HUES48 (cell line): ENCODE measurements at regions not wholly inside any gene's neighbourhood (a gene's known extent, or its start where the extent isn't known, plus 50 kb on each side); places are given as distances from the start of the nearest gene placed in this dataset.

Experiments
- H3K27ac ChIP-seq: one replicate; pipeline ENCODE4 v1.7.0; 2013; ENCODE audit warnings: low read depth, low read length, inconsistent platforms
- H3K27me3 ChIP-seq: 2 replicates; pipeline ENCODE4 v1.6.1; 2013; ENCODE audit warnings: mild to moderate bottlenecking, low read length; ENCODE audit not compliant: control insufficient read depth, insufficient read depth
- H3K36me3 ChIP-seq: 2 replicates; pipeline ENCODE4 v1.6.1; 2013; ENCODE audit warnings: low read length; ENCODE audit not compliant: control insufficient read depth, insufficient read depth
- H3K4me1 ChIP-seq: 2 replicates; pipeline ENCODE4 v1.6.1; 2013; ENCODE audit warnings: mild to moderate bottlenecking, low read length; ENCODE audit not compliant: control insufficient read depth, insufficient read depth
- H3K4me3 ChIP-seq: 2 replicates; pipeline ENCODE4 v1.5.1; 2013; ENCODE audit warnings: mild to moderate bottlenecking, low read depth, low read length
- H3K9ac ChIP-seq: 2 replicates; pipeline ENCODE4 v1.6.1; 2013; ENCODE audit warnings: mild to moderate bottlenecking, low read depth, low read length, moderate library complexity
- H3K9me3 ChIP-seq: 2 replicates; pipeline ENCODE4 v1.6.1; 2013; ENCODE audit warnings: low read length; ENCODE audit not compliant: control insufficient read depth, insufficient read depth

DNA sequence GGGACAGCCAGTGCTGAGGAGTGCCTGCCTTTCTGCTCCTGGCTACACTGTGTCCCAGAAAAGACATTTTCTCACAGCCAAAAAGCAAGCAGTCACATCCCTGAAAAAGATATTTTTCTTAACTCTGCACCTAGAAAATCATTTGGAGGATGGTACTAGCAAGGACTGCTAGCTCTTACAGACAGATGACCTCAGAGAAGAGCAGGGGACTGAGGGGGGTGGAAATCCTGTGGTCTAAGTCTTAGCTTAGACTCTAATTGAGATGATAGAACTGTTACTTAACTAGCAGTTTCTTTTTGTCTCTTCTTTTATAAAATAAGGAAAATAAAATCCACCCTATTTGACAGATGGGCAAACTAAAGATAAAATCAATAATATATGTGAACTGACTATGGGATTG, 152.8 kb downstream of the TMEM200A start:
- no peak overlapping the region for H3K4me3 ChIP-seq
- H3K9me3 ChIP-seq, result no peaks in the 10 kb centered on the region
- no peaks in the 10 kb centered on the region for H3K4me1 ChIP-seq
- no peaks in the 10 kb centered on the region for H3K27me3 ChIP-seq
- H3K36me3 ChIP-seq, result no peaks in the 10 kb centered on the region
- H3K27ac ChIP-seq, result no peak overlapping the region
- no peak overlapping the region for H3K9ac ChIP-seq

DNA sequence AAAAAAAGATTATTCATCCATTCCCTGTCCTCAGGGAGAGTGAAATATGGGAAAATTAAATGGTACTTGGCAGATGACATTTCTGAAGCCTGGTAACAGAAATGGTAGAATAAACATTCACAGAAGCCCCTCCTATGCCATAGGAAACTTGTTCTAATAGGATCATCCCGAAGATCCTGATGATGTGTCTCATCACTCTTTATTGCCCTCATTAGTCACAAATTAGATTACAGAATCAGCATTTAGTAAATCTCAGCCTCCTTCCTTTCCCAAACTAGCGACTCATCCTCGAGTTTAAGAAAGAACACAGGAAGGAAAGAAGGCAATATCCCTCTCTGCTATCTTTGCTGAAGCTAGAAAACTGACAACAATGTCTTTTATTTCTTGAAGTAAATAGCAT, 154.4 kb downstream of the TMEM200A start:
- H3K27me3 ChIP-seq, result no peaks in the 10 kb centered on the region
- no peaks in the 10 kb centered on the region for H3K36me3 ChIP-seq

DNA sequence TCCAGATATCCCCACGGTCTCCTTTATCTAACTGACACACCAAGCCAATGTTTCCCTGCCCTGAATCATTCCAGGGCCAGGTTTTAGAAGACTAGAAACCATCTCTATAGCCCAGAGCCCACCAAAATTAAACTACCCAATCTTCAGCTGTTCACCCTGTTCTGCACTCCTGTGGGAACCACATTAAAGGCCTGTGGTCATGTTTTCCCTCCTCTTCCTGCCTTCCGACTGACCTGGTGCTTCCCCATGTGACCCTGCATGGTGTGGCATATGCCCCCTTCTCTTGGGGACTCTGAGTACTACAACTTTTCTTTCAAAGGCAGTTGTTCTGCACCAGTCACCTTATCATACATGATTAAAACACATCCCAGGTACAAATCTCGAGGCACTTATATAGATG, 155.0 kb downstream of the TMEM200A start:
- Histone ChIP-seq H3K9ac (no peak overlapping the region), H3K27ac (no peak overlapping the region)

More for the DNA sequence above, 154.4 kb downstream of the TMEM200A start:
- Histone ChIP-seq H3K4me3 (no peak overlapping the region), H3K9me3 (no peaks in the 10 kb centered on the region), H3K4me1 (no peaks in the 10 kb centered on the region), H3K9ac (no peak overlapping the region), H3K27ac (no peak overlapping the region)

DNA sequence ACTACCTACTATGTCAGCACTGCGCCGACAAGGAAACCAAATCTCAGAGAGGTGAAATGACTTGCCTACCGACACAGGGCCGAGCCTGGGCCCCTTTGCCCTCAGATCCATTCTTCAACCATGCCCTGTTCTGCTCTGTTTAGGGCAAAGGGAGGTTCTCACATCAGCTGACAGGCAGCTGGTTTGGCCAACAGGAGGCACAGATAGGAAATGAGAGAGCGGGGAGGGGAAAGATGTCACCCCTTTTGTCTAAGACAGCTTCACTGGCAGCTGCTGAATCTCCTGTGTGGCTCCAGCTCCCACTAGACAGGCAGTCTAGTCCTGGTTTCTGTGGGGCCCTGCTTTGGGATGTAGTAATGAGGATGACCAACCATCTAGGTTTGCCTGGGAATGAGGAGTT, 158.7 kb downstream of the TMEM200A start:
- Histone ChIP-seq H3K27ac (no peak overlapping the region), H3K4me1 (no peaks in the 10 kb centered on the region), H3K9ac (no peak overlapping the region), H3K36me3 (no peaks in the 10 kb centered on the region), H3K4me3 (no peak overlapping the region), H3K9me3 (no peaks in the 10 kb centered on the region), H3K27me3 (no peaks in the 10 kb centered on the region)

More for the DNA sequence above, 155.0 kb downstream of the TMEM200A start:
- no peaks in the 10 kb centered on the region for H3K36me3 ChIP-seq
- H3K4me3 ChIP-seq, result no peak overlapping the region
- H3K27me3 ChIP-seq, result no peaks in the 10 kb centered on the region
- H3K9me3 ChIP-seq, result no peaks in the 10 kb centered on the region
- H3K4me1 ChIP-seq, result no peaks in the 10 kb centered on the region

DNA sequence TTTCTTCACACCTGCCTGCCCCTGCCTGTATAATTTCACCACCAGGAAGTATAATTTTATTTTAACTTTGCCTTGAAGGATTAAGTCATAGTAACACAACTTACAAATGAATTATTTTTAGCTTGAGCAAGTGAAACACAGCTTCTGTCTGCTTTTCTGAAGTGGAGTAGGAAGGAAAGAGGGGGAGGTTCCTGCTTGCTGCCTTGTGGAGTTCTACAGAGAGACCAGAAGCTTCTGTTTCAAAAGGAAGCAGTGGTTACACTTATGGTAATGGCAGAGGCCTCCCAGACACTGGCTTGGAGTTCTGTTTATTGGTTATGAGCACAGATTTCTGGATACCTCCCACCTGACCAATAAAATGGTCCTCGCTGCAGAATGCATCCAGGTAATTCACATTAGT, 159.6 kb downstream of the TMEM200A start:
- no peaks in the 10 kb centered on the region for H3K27me3 ChIP-seq
- H3K9ac ChIP-seq, result no peak overlapping the region
- no peak overlapping the region for H3K4me3 ChIP-seq
- H3K27ac ChIP-seq, result no peak overlapping the region
- no peaks in the 10 kb centered on the region for H3K4me1 ChIP-seq
- no peaks in the 10 kb centered on the region for H3K36me3 ChIP-seq
- H3K9me3 ChIP-seq, result no peaks in the 10 kb centered on the region

DNA sequence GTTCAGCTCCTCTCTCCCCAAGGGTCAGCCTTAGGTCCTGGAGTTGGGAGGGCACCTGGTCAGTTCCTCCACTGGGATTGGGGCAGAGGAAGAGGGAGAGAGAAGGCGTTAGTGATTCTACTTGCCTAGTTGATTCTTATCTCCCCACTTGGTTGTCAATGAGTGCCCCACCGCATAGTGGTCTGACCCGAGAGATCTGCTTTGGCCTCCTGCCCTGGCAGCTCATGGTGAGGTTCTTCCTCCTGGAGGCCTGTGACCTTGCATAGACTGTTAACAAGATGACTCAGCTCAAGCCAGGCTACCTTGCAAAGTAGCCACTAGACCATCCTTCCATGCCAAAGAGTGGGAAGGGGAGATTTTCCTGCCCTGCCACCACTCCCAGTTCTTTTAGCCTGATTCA, 160.6 kb downstream of the TMEM200A start:
- Histone ChIP-seq H3K4me1 (no peaks in the 10 kb centered on the region), H3K27ac (no peak overlapping the region), H3K9me3 (no peaks in the 10 kb centered on the region), H3K9ac (no peak overlapping the region), H3K36me3 (no peaks in the 10 kb centered on the region), H3K4me3 (no peak overlapping the region), H3K27me3 (no peaks in the 10 kb centered on the region)

DNA sequence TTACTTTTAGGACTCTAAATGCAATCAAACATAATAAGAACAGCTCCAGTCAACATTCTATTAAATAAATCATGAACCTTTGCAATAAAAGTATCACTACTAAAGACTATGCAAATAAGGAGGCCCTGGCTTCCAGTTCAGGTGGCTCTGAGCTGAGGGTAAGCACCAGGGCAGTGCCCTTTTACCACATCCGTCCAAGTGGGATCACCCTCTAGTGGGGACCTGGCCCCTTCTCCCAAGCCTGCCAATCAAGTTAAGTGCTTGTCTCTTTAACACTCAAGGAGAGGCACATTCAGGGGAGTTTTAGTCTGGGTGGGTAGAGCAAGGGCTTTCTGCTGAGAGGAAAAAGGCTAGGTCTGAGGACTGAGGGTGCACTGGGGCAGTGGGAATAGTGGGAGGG, 161.4 kb downstream of the TMEM200A start:
- Histone ChIP-seq H3K9ac (no peak overlapping the region), H3K36me3 (no peaks in the 10 kb centered on the region), H3K27ac (no peak overlapping the region), H3K4me3 (no peak overlapping the region), H3K9me3 (no peaks in the 10 kb centered on the region), H3K4me1 (no peaks in the 10 kb centered on the region), H3K27me3 (no peaks in the 10 kb centered on the region)

DNA sequence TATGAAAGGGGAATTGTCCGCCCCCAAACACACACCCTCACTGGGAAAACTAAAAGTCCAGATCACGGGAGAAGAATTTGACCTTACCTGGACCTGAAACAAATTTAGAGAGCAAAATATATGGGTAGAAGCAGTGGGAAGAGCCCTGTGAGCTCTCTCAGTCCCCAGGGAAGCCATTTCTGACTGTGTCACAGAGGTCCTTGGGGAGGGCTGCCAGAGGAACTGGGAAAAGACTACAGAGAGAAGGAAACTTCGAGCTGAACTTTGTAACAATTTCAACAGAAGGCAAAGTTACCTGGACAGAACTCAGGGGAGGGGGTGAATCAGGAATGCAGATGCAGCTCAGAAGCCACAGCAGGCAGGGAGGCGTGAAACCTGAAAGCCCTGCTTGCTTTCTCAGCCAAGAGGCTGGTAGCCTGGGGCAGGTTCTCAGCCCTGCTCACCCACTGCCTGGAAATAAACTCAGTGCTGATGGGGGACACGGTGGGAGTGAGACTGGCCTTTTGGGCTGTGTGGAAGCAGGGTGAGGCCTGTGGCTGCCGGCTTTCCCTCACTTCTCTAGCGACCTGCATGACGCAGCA, 163.8 kb downstream of the TMEM200A start:
- Histone ChIP-seq H3K9ac (no peak overlapping the region), H3K36me3 (no peaks in the 10 kb centered on the region), H3K4me3 (no peak overlapping the region), H3K9me3 (no peaks in the 10 kb centered on the region), H3K4me1 (no peaks in the 10 kb centered on the region), H3K27me3 (no peaks in the 10 kb centered on the region), H3K27ac (no peak overlapping the region)

DNA sequence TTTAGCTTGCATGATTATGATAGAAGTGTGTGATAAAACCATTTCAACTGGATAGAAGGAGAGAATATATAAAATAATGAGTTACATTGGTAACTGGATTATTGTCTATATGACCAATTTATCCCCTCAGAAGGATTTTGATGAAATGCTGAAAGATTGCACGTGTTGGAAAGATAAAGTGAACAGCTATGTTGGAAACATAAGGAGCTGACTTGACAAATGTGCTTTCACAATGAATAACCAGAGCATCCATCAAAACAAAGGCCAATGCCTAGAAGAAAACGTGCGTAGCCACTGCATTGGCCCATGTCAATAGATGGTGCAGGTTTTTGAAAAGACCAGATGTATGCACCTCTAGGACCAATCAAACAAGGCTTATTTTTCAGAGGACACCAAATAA, 168.8 kb downstream of the TMEM200A start:
- H3K4me3 ChIP-seq, result no peak overlapping the region
- no peaks in the 10 kb centered on the region for H3K4me1 ChIP-seq
- no peaks in the 10 kb centered on the region for H3K27me3 ChIP-seq
- H3K36me3 ChIP-seq, result no peaks in the 10 kb centered on the region
- 0 out of 2 replicates have a peak, but pooled peaks cover 3% of the 10 kb centered on the region for H3K9me3 ChIP-seq
- no peak overlapping the region for H3K9ac ChIP-seq
- H3K27ac ChIP-seq, result no peak overlapping the region

DNA sequence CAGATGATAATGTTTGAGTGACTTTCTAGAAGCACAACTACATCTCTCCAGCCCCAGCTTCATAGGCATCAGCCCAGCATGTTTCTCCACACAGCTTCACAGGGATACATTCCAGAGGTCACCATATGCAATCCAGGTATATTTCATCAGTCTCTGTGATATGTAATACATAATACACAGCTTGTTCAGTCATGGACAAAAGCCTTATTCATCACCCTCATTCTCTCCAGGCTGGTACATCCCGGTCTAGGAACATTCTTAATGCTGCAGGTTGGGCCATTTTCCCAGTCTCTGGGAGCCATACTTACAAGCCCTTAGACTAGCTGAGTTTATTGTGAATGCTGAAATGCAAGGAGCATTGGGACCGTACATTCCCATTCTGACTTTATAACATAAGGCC, 169.4 kb downstream of the TMEM200A start:
- Histone ChIP-seq H3K4me1 (no peaks in the 10 kb centered on the region), H3K4me3 (no peak overlapping the region), H3K9me3 (0 out of 2 replicates have a peak, but pooled peaks cover 3% of the 10 kb centered on the region), H3K27ac (no peak overlapping the region), H3K36me3 (no peaks in the 10 kb centered on the region), H3K9ac (no peak overlapping the region), H3K27me3 (no peaks in the 10 kb centered on the region)

DNA sequence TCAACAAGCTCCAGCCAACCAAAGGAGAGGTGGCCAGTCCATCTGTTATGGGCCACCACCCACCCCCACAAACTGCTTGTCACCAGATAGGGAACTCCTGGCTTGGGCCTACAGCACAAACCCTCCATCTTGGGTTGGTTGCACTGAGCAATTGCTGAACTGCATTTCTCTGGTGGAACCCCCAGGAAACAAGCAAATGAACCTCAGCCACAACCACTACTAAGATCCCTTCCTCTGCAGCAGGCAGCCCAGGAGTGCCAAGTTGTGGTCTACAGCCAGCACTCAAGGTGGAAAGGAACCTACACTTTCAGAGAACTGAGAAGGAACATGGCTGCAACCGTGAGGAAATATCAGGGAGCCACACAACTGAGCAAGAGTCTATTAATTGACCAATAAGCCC, 171.6 kb downstream of the TMEM200A start:
- no peaks in the 10 kb centered on the region for H3K27me3 ChIP-seq
- no peak overlapping the region for H3K9ac ChIP-seq
- 0 out of 2 replicates have a peak, but pooled peaks cover 3% of the 10 kb centered on the region for H3K9me3 ChIP-seq
- no peak overlapping the region for H3K4me3 ChIP-seq
- no peaks in the 10 kb centered on the region for H3K4me1 ChIP-seq
- H3K36me3 ChIP-seq, result no peaks in the 10 kb centered on the region
- no peak overlapping the region for H3K27ac ChIP-seq

DNA sequence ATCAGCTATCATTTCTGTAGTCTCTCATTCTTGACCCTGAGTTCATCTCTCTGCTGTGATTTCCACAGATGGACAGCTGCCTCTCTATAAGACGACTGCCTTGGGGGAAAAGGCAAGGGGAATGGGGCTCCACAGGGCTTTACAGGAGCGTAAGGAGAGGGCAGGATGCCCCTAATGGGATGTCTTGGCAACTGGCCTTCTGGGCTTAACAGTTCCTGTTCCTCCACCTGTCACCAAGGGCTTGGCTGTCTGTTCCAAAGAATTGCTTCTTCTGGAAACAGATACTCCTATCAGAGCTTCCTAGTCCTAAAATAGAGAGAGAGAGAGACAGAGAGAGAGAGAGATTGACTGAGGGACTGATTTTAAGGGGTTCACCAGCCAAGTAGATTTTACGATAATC, 181.9 kb downstream of the TMEM200A start:
- no peak overlapping the region for H3K4me3 ChIP-seq
- H3K27me3 ChIP-seq, result no peaks in the 10 kb centered on the region
- no peak overlapping the region for H3K9ac ChIP-seq
- H3K9me3 ChIP-seq, result no peaks in the 10 kb centered on the region
- no peaks in the 10 kb centered on the region for H3K36me3 ChIP-seq
- no peaks in the 10 kb centered on the region for H3K4me1 ChIP-seq
- H3K27ac ChIP-seq, result no peak overlapping the region
